Panc1 (cell line): ENCODE measurements at regions not wholly inside any gene's neighbourhood (a gene's known extent, or its start where the extent isn't known, plus 50 kb on each side); places are given as distances from the start of the nearest gene placed in this dataset.
"Not testable (repeated sequence)": the region's sequence is repeated elsewhere in the genome, so short reads cannot be mapped to it uniquely, and the experiment has no call there.

ENCODE experiments used
- ATAC-seq: fragments of 200-7000 bp; cut with Tn5 transposase; 2 replicates; pipeline ENCODE4 v1.9.1; 2020; ENCODE audit warnings: mild to moderate bottlenecking, moderate library complexity
- BruUV-seq: library from RNA; stranded (reverse); fragments of 400-500 nt; replicated peaks from 2 replicates; lab custom pipeline; 2021; lab: Mats Ljungman, UMichigan
- CTCF ChIA-PET: fragments of 300-600 bp; sonication (Branson Sonifier 250); formaldehyde crosslinking; loops from one replicate; lab custom pipeline; 2022; ENCODE audit warnings: antibody characterized with exemption; lab: Charles Lee
- POLR2A ChIA-PET: fragments of 300-600 bp; sonication (Branson Sonifier 250); formaldehyde crosslinking; loops from one replicate; lab custom pipeline; 2022; ENCODE audit warnings: antibody characterized with exemption; lab: Charles Lee
- DNase-seq: peaks from one replicate; pipeline ENCODE4 v3.0.0-alpha.2; 2010; ENCODE audit warnings: low read depth, low spot score
- H3K27ac ChIP-seq: 2 replicates; pipeline ENCODE4 v1.5.1; 2011; ENCODE audit warnings: mild to moderate bottlenecking, low read length, inconsistent platforms
- H3K27me3 ChIP-seq: fragments of 200-500 bp; sonication (Bioruptor generic); 2 replicates; pipeline ENCODE4 v1.6.0; 2014; ENCODE audit warnings: low read length, inconsistent platforms; ENCODE audit not compliant: control insufficient read depth, insufficient read depth
- H3K36me3 ChIP-seq: fragments of 200-500 bp; sonication (Bioruptor generic); 2 replicates; pipeline ENCODE4 v1.5.1; 2014; ENCODE audit warnings: inconsistent platforms, mild to moderate bottlenecking, low read length, moderate library complexity; ENCODE audit not compliant: control insufficient read depth, insufficient read depth
- H3K4me1 ChIP-seq: 2 replicates; pipeline ENCODE4 v1.5.1; 2011; ENCODE audit warnings: inconsistent platforms, mild to moderate bottlenecking, low read length, moderate library complexity; ENCODE audit not compliant: control insufficient read depth, insufficient read depth
- H3K4me3 ChIP-seq, 2 experiments: 2 replicates each; pipeline ENCODE4 v1.5.1; 2011 to 2012; ENCODE audit warnings: low read depth in 2 of 2, low read length in 2 of 2, mild to moderate bottlenecking in 2 of 2, inconsistent platforms in 1 of 2, moderate library complexity in 1 of 2
- H3K9me3 ChIP-seq: fragments of 200-500 bp; sonication (Bioruptor generic); 2 replicates; pipeline ENCODE4 v1.5.1; 2014; ENCODE audit warnings: low read depth, mild to moderate bottlenecking, inconsistent platforms, low read length, moderate library complexity; ENCODE audit not compliant: control insufficient read depth, insufficient read depth
- CTCF ChIP-seq: fragments of 450-650 bp; IDR thresholded peaks from 2 replicates; pipeline ENCODE4 v1.5.1; 2017; ENCODE audit warnings: mild to moderate bottlenecking
- POLR2AphosphoS5 ChIP-seq: IDR thresholded peaks from 2 replicates; pipeline ENCODE4 v1.6.1; 2012; ENCODE audit warnings: mild to moderate bottlenecking, low read depth, low read length, moderate library complexity
- REST ChIP-seq, 2 experiments: IDR thresholded peaks; 2 replicates each; pipeline ENCODE4 v1.6.1; 2011 to 2012; ENCODE audit warnings: low read depth in 2 of 2, control low read depth in 1 of 2, low read length in 1 of 2, mild to moderate bottlenecking in 1 of 2, moderate library complexity in 1 of 2; ENCODE audit not compliant: insufficient read depth in 1 of 2
- SIN3A ChIP-seq: IDR thresholded peaks from 2 replicates; pipeline ENCODE4 v1.6.1; 2012; ENCODE audit warnings: low read depth, mild to moderate bottlenecking, low read length, moderate library complexity, borderline replicate concordance; ENCODE audit not compliant: insufficient read depth
- TCF7L2 ChIP-seq: IDR thresholded peaks from 2 replicates; pipeline ENCODE4 v1.6.1; 2011; ENCODE audit warnings: mild to moderate bottlenecking, low read depth, low read length, inconsistent platforms
- in situ Hi-C: cut with HindIII; loops from 2 replicates; pipeline ENCODE4 v1.10.0; 2016; ENCODE audit warnings: low sequenced_read_pairs, low pct_unique_long_range_greater_than_20kb
- intact Hi-C: fragments of 100-400 bp; cut with micrococcal nuclease; formaldehyde crosslinking; loops from one replicate; pipeline ENCODE4 v1.10.0; 2022; ENCODE audit not compliant: unreplicated experiment

GRCh38 chr4:92021203-92021602, 282.6 kb upstream of the GRID2 start:
- H3K4me1 ChIP-seq: no peaks in the 10 kb centered on the region

GRCh38 chr4:92021788-92022187, 282.0 kb upstream of the GRID2 start:
- no peak overlapping the region for H3K27ac ChIP-seq
- H3K9me3 ChIP-seq: no peaks in the 10 kb centered on the region
- DNase-seq: no peak
- no peak for ATAC-seq
- in situ Hi-C loops: no loop called here
- H3K36me3 ChIP-seq: no peaks in the 10 kb centered on the region
- no TSS peak for BruUV-seq
- ChIA-PET POLR2A (no interaction called here), CTCF (no interaction called here)
- intact Hi-C loops: no loop called here
- no peaks in the 10 kb centered on the region for H3K27me3 ChIP-seq
- H3K4me1 ChIP-seq: no peaks in the 10 kb centered on the region
- H3K4me3 ChIP-seq: no peak overlapping the region
- TF ChIP-seq TCF7L2 (no peak), SIN3A (no peak), REST (IDR thresholded peaks at IDR 0.05; ENCODE audit: insufficient read depth in 1 of 2, low read depth in 2 of 2, low read length in 1 of 2) (no peak), POLR2AphosphoS5 (no peak), CTCF (no peak)

More at GRCh38 chr4:92021203-92021602, 282.6 kb upstream of the GRID2 start:
- in situ Hi-C loops (no loop called here), intact Hi-C loops (no loop called here)
- no peak overlapping the region for H3K27ac ChIP-seq
- no peaks in the 10 kb centered on the region for H3K36me3 ChIP-seq
- H3K9me3 ChIP-seq: no peaks in the 10 kb centered on the region
- H3K4me3 ChIP-seq: no peak overlapping the region
- no TSS peak for BruUV-seq
- no peak for DNase-seq
- no peaks in the 10 kb centered on the region for H3K27me3 ChIP-seq
- CTCF ChIA-PET: no interaction called here
- TF ChIP-seq CTCF (no peak), SIN3A (no peak)
- no peak for ATAC-seq
- POLR2A ChIA-PET: no interaction called here

GRCh38 chr4:92028830-92029229, 274.9 kb upstream of the GRID2 start:
- DNase-seq: not testable (repeated sequence)

More at GRCh38 chr4:92028830-92029229, 274.9 kb upstream of the GRID2 start:
- H3K9me3 ChIP-seq, CTCF ChIA-PET, H3K27ac ChIP-seq, POLR2A ChIA-PET, H3K27me3 ChIP-seq, BruUV-seq, H3K4me3 ChIP-seq, H3K4me1 ChIP-seq, in situ Hi-C loops, ATAC-seq, H3K36me3 ChIP-seq, intact Hi-C loops: not testable (repeated sequence)
